Stomach (tissue), 4 donors: ENCODE measurements at regions not wholly inside any gene's neighbourhood (a gene's known extent, or its start where the extent isn't known, plus 50 kb on each side); places are given as distances from the start of the nearest gene placed in this dataset.

Source experiments
- CTCF ChIP-seq, 7 experiments: fragments of 450-650 bp in 4 of 7; fragments of 200-600 bp in 3 of 7; sonication (generic) in 3 of 7; IDR thresholded peaks; one replicate each; pipeline ENCODE4 v1.5.1; 2016 to 2019; ENCODE audit warnings: antibody characterized with exemption in 7 of 7, control low read depth in 2 of 7, mild to moderate bottlenecking in 1 of 7
- EP300 ChIP-seq: sonication (generic); formaldehyde crosslinking; IDR thresholded peaks from one replicate; pipeline ENCODE4 v1.6.1; 2017; ENCODE audit warnings: antibody characterized with exemption

- TF ChIP-seq CTCF (IDR thresholded peaks at IDR 0.05) (no peak), EP300 (no peak)
These were observed 1344.4 kb upstream of the WWC1 start for GRCh38 chr5:166947045-166947444.
